ENCODE measurements at regions not wholly inside any gene's neighbourhood (a gene's known extent, or its start where the extent isn't known, plus 50 kb on each side); places are given as distances from the start of the nearest gene placed in this dataset.

DNA sequence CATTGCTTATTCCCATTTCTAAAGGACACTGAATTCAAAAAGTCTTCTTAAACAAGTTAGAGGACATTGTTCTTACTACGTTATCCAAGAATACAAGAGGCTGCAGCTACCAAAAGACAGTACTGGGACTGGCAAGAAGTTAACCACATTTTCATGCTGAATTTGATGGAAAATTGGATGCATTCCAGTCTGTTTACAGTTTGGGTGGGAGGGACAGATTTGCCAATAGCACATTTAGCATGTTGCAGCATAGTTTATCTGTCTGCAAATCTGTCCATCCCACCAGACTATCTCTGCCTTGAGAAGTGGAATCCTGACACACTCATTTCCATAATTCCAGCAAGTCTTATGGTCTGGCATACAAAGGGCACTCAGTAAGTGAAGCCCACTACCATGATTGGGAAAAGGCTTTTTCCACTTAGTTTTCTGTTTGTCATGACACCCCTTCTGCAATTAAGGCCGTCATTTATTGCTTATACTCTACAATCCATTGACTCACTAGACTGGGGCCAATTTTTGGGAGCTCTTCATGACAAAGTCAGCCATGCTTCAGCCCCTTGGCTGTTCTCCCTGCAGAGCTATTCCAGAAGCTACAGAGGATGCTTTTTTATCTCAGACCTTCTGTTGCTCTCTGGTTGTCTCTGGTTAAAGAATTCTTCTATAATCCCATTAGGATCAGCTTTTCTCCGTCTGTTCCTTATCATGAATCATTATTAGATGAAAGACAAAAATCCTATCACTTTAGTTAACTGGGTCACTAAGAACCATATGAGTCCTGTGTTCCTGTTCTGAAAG is 355.8 kb upstream of the PTBP2 start:
- no peak for TF ChIP-seq EZH2phosphoT487 (conservative IDR thresholded peaks at IDR 0.05; ENCODE audit: low read length)
- TF ChIP-seq, protein P1, sequence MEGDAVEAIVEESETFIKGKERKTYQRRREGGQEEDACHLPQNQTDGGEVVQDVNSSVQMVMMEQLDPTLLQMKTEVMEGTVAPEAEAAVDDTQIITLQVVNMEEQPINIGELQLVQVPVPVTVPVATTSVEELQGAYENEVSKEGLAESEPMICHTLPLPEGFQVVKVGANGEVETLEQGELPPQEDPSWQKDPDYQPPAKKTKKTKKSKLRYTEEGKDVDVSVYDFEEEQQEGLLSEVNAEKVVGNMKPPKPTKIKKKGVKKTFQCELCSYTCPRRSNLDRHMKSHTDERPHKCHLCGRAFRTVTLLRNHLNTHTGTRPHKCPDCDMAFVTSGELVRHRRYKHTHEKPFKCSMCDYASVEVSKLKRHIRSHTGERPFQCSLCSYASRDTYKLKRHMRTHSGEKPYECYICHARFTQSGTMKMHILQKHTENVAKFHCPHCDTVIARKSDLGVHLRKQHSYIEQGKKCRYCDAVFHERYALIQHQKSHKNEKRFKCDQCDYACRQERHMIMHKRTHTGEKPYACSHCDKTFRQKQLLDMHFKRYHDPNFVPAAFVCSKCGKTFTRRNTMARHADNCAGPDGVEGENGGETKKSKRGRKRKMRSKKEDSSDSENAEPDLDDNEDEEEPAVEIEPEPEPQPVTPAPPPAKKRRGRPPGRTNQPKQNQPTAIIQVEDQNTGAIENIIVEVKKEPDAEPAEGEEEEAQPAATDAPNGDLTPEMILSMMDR (IDR thresholded peaks at IDR 0.05; ENCODE audit: insufficient read depth, low read length, poor library complexity, severe bottlenecking): no peak
